Umbilical cord (tissue), 1 donor: ENCODE measurements at regions not wholly inside any gene's neighbourhood (a gene's known extent, or its start where the extent isn't known, plus 50 kb on each side); places are given as distances from the start of the nearest gene placed in this dataset.

Source experiments
- DNase-seq: peaks from one replicate; pipeline ENCODE4 v3.0.0-alpha.2; 2015; ENCODE audit warnings: low spot score

- no peak for DNase-seq
Measured at GRCh38 chr1:203926025-203926540, 64.7 kb downstream of the SNRPE start.

GRCh38 chr1:203929741-203930309, 68.4 kb downstream of the SNRPE start:
- peak; percentile 32 for DNase-seq

DNA sequence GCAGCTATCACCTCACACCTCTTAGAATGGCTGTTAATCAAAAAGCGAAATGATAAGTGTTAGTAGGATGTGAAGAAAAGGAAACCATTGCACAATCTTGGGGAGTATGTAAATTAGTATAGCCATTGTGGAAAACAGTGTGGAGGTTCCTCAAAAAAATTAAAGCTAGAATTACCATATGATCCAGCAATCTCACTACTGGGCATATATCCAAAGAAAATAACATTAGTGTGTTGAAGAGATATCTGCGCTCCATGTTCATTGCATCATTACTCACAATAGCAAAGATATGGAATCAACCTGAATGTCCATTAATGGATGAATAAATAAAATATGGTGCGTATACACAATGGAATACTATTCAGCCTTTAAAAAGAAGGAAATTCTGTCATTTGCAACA, 68.9 kb downstream of the SNRPE start:
- no peak for DNase-seq

- no peak for DNase-seq
Measured at GRCh38 chr1:203931953-203932352, 70.6 kb downstream of the SNRPE start.

GRCh38 chr1:203932556-203932955, 71.2 kb downstream of the SNRPE start:
- no peak for DNase-seq

GRCh38 chr1:203934027-203934426, 72.6 kb downstream of the SNRPE start:
- no peak for DNase-seq

GRCh38 chr1:203934651-203935050, 73.3 kb downstream of the SNRPE start:
- no peak for DNase-seq

DNA sequence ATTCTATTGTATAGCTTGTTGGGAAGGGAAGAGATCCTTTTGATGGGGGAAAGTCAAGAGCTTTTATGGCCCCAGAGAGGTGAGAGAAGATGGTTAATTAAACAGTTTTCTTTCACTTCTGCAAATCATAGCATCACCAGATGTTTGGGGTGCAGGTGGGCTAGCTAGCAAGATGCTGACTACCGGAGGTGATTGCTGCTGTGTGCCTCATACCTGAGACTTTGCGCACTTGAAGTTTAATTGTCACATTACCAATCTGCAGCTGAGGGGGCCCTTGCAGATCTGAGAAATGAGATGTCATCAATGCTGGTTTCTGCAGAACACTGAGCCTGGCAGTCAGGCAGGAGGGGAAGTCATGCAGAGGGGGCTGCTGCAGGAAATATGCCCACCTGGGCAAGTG, 73.9 kb downstream of the SNRPE start:
- DNase-seq, result no peak

GRCh38 chr1:203937678-203938330, 76.4 kb downstream of the SNRPE start:
- no peak for DNase-seq

DNA sequence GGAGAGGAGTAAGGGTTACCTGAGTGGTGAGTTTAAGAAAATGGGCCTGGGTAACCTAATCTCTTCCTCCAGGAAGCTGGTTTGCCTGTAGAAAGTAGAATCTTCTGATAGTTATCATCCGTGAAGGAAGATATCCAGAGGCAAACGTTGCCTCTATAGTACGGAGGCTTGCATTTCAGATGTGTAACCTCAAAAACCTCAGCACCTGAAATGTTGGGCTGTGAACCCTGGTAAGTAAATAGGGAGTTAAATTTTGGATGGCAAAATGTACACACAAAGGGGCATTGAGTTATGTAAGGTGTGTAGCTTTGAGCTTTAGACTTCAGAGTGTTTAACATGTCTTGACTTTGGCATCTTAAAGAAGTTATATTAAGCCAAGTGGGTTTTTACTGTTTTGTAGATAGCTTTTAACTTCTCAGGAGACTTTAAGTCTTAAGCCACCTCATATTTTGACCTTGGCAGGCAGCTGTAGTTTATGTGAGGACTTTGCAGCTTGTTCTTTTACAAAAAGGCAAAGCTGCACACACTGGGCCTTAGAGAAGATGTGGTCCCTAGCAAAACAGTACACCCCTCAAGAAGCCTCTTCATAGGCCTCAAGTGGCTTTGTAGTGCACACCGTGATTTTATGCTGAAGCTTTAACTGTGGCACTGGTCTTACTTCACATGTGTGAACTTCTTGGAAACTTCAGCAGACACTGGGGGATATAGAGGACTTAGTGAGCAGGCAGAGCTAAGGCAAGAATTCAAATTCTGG, 83.4 kb downstream of the SNRPE start:
- DNase-seq, result peak; percentile 72

GRCh38 chr1:203954293-203954692, 92.9 kb downstream of the SNRPE start:
- DNase-seq, result no peak

DNA sequence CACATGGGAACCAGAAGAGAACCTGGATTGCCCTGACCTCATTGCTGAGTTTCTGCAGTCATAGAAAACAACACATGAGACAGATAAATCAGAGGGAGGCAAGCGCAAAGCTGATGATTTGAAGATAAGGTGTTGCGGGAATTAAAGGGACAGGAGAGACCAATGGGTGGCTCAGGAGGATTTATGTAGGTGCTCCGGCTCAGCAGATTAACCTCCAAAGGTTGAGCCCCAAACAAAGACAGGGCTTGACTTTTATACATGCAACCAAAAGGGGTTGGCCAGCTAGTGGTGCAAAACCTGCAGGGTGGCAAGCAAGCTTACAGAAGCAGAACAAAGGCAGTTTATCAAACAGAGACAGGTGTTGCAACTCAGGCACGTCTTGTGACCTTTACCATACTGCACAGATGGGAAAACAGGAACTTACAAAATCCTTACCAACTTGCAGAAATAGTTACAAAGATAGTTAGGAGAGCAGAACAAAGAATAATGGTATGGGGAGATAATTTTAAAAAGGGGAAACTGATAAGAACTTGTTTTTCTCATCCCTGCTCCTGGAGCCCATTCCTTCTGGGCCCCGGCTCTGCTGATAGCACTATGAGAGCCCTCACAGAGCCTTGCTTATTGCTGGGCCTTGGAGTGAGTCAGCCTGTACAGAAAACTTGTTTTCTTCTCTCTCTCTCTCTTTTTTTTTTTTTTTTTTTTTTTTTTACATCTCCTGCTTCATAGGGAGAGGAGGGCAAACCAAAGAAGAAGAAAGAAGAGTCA, 93.6 kb downstream of the SNRPE start:
- no peak for DNase-seq

GRCh38 chr1:203968761-203969160, 104.2 kb upstream of the SOX13 start:
- no peak for DNase-seq

- no peak for DNase-seq
Measured at GRCh38 chr1:203969846-203970245, 103.1 kb upstream of the SOX13 start.

- DNase-seq, result peak; percentile 18
Measured at GRCh38 chr1:203985044-203985443, 87.9 kb upstream of the SOX13 start.

DNA sequence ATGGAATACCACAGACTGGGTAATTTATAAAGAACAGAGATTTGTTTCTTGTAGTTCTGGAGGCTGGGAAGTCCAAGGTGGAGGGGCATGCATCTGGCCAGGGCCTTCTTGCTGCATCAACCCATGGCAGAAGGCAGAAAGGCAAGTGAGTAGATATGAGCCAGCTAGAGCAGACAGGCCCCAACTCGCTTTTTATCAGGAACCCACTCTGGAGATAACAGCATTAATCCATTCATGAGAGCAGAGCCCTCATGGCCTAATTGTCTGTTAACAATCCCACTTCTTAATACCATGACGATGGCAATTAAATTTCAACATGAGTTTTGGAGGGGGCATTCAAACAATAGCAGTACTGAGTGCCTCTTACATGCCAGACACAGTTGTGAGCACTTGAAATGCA, 87.2 kb upstream of the SOX13 start:
- no peak for DNase-seq

DNA sequence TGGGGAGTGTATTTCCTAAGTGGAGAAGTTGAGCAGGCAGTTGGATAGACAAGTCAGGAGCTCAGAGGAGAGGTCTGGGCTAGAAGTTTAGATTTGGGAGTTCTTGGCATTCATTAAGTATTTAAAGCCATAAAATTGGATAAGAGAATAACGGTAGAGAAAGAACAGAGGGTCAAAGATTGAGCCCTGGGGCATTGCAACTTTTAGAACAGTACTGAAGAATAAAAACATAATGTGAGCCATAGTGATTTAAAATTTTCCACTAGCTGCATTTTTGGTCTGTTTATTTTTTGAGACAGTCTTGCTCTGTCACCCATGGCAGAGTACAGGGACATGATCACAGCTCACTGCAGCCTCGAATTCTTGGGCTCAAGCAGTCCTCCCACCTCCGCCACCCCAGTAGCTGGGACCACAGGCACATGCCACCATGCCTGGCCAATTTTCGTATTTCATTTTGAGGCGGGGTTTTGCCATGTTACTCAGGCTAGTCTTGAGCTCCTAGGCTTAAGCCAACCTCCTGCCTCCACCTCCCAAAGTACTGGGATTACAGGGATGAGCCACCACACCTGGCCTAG, 85.9 kb upstream of the SOX13 start:
- no peak for DNase-seq

- no peak for DNase-seq
Measured at GRCh38 chr1:203990118-203990517, 82.8 kb upstream of the SOX13 start.

GRCh38 chr1:203992440-203992839, 80.5 kb upstream of the SOX13 start:
- no peak for DNase-seq

DNA sequence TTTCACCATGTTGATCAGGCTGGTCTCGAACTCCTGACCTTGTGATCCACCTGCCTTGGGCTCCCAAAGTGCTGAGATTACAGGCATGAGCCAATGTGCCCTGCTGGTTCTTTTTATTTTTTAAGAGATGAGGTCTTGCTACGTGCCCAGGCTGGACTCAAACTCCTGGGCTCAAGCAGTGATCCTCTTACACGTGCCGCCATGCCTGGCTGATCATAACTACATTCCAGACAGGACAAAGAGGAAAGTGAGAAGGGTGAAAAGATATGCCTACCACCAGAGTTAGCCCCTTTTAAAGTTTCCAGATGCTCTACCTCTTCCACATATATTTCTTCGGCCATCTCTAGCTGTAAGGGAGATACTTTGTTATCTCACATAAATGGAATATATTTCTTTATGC, 79.7 kb upstream of the SOX13 start:
- DNase-seq, result no peak

- DNase-seq, result no peak
Measured at GRCh38 chr1:203995228-203995627, 77.7 kb upstream of the SOX13 start.

DNA sequence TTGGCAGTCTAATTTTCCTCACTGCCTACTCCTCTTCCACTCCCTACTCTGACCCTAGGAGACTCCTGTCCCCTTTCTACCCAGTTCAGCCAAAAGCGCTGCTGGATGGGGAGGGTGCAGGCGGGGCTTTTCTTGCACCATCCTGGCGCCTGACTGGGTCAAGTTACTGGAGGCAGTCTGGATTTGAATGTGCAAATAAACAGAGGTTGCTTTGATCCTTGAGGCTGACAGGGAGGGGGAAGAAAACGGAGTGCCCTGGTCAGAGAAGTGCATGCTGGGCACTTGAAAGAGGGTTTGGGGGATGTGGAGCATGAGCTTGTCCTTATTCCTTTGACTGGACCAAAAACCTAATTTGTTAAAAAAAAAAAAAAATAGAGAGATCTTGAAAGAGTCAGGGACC, 76.8 kb upstream of the SOX13 start:
- no peak for DNase-seq
